ENCODE measurements at regions not wholly inside any gene's neighbourhood (a gene's known extent, or its start where the extent isn't known, plus 50 kb on each side); places are given as distances from the start of the nearest gene placed in this dataset.
A peak's percentile ranks its signal among the peaks of the same experiment; 100 is the strongest.

GRCh38 chr9:28942941-28943340 lies 1369.7 kb upstream of the C9orf72 start:
- WGBS (ENCODE audit: insufficient coverage, low coverage, low lambda C conversion rate, missing lambda C conversion rate) = 68% methylated on average over 2 of the region's 2 CpGs
- Histone ChIP-seq H3K4me3 (no peak overlapping the region), H3K4me1 (no peaks in the 10 kb centered on the region), H3K9me3 (no peaks in the 10 kb centered on the region), H3K27ac (no peak overlapping the region), H3K27me3 (no peaks in the 10 kb centered on the region), H3K36me3 (no peaks in the 10 kb centered on the region)
- no peak for TF ChIP-seq CTCF (IDR thresholded peaks at IDR 0.05)
- TF ChIP-seq POLR2A (IDR thresholded peaks at IDR 0.05) = no peak
- DNase-seq (no peak), ATAC-seq (no peak)
- intact Hi-C loops (cut with DNase I) = no loop called here

- no peak overlapping the region for H3K4me3 ChIP-seq
- H3K27me3 ChIP-seq = no peaks in the 10 kb centered on the region
- no peak overlapping the region for H3K27ac ChIP-seq
- no peaks in the 10 kb centered on the region for H3K4me1 ChIP-seq
- no peaks in the 10 kb centered on the region for H3K36me3 ChIP-seq
- intact Hi-C loops (cut with DNase I) = no loop called here
- no peak for TF ChIP-seq CTCF (IDR thresholded peaks at IDR 0.05)
- no peak for TF ChIP-seq POLR2A (IDR thresholded peaks at IDR 0.05)
- ATAC-seq = no peak
- no peaks in the 10 kb centered on the region for H3K9me3 ChIP-seq
- DNase-seq = no peak
These were observed 1373.4 kb upstream of the C9orf72 start for GRCh38 chr9:28946648-28947047.

GRCh38 chr9:28951945-28952344 lies 1378.7 kb upstream of the C9orf72 start:
- Histone ChIP-seq H3K4me3 (no peak overlapping the region), H3K36me3 (no peaks in the 10 kb centered on the region), H3K9me3 (no peaks in the 10 kb centered on the region), H3K4me1 (no peaks in the 10 kb centered on the region), H3K27me3 (no peaks in the 10 kb centered on the region), H3K27ac (no peak overlapping the region)
- intact Hi-C loops (cut with DNase I) = no loop called here
- TF ChIP-seq POLR2A (IDR thresholded peaks at IDR 0.05) (no peak), CTCF (IDR thresholded peaks at IDR 0.05) (no peak)
- ATAC-seq (no peak), DNase-seq (no peak)
- WGBS (ENCODE audit: insufficient coverage, low coverage, low lambda C conversion rate, missing lambda C conversion rate) = 52% methylated on average over 4 of the region's 4 CpGs

DNA sequence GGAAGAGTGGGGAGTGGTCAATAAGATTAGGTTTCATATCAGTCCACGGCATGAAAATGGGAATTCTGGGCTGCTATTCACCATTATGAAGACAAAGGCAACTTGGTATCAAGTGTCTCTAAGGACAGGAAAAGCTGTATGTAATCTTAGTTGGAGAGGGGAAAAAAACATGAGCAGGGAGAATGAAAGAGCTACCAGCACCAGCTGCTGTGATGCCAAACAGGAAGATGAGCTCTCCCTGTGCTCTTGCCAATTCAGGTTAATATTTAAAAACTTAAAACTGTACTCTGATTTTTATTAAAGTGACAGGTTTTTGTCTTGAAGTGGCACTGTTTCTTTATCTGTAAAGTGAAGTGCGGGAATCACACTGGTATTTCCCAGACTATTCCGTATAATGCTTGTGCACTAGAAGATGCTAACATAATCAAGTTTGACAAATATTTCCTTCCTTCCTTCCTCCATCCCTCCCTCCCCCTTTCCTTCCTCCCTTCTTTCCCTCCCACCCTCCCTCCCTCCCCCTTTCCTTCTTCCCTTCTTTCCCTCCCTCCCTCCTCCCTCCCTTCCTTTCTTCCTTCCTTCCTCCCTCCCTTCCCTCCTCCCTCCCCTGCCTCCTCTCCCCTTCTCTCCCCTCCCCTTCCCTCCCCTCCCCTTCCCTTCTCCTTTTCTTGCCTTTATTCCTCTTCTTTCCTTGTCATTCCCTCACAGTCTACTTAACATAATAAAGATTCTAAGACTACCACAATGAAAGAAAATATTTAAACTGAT lies 1383.0 kb upstream of the C9orf72 start:
- Histone ChIP-seq H3K9me3 (no peaks in the 10 kb centered on the region), H3K27ac (no peak overlapping the region), H3K4me1 (no peaks in the 10 kb centered on the region), H3K27me3 (no peaks in the 10 kb centered on the region), H3K36me3 (no peaks in the 10 kb centered on the region), H3K4me3 (no peak overlapping the region)
- intact Hi-C loops (cut with DNase I) = no loop called here
- no peak for TF ChIP-seq POLR2A (IDR thresholded peaks at IDR 0.05)
- TF ChIP-seq CTCF (IDR thresholded peaks at IDR 0.05) = no peak
- WGBS (ENCODE audit: insufficient coverage, low coverage, low lambda C conversion rate, missing lambda C conversion rate) = 29% methylated on average over 3 of the region's 3 CpGs
- DNase-seq = no peak
- peak in 1 of 4 donors; percentile 51 for ATAC-seq

DNA sequence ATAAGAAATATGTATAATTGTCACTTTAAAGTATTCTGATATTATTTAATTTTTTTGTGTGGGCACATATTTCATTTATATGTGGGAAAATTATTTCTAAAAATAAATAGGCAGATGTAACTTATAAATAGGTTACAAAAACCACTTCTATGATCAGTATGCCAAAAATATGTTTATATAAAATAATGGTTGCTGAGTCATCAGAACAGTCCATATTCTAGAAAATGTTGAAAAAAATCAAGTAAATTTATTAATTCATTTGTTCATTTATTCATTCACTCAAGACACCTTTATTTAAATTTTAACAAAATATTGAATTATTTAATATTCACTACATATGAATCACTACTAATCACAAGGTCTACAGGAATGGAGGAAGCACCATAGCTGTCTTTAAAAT lies 1387.3 kb upstream of the C9orf72 start:
- Histone ChIP-seq H3K4me1 (no peaks in the 10 kb centered on the region), H3K27ac (no peak overlapping the region), H3K27me3 (no peaks in the 10 kb centered on the region), H3K9me3 (no peaks in the 10 kb centered on the region), H3K36me3 (no peaks in the 10 kb centered on the region), H3K4me3 (no peak overlapping the region)
- intact Hi-C loops (cut with DNase I) = no loop called here
- TF ChIP-seq POLR2A (IDR thresholded peaks at IDR 0.05) (no peak), CTCF (IDR thresholded peaks at IDR 0.05) (no peak)
- DNase-seq (no peak), ATAC-seq (no peak)

Data from right lobe of liver (tissue), 6 donors.